Stromal cell of bone marrow (primary cell): ENCODE measurements at regions not wholly inside any gene's neighbourhood (a gene's known extent, or its start where the extent isn't known, plus 50 kb on each side); places are given as distances from the start of the nearest gene placed in this dataset.

Experiments
- DNase-seq: peaks from one replicate; pipeline ENCODE4 v3.0.0-alpha.2; 2012; ENCODE audit warnings: low read depth

- no peak for DNase-seq
These were observed 137.4 kb downstream of the CEP135 start for GRCh38 chr4:56086073-56086541.

- no peak for DNase-seq
These were observed 136.5 kb downstream of the CEP135 start for GRCh38 chr4:56085275-56085674.

- DNase-seq: no peak
These were observed 136.1 kb downstream of the CEP135 start for GRCh38 chr4:56084851-56085250.
